ENCODE measurements at regions not wholly inside any gene's neighbourhood (a gene's known extent, or its start where the extent isn't known, plus 50 kb on each side); places are given as distances from the start of the nearest gene placed in this dataset.

GRCh38 chr18:27695503-27695902 is 481.4 kb downstream of the CDH2 start:
- no peak for DNase-seq (ENCODE audit: extremely low spot score)
- Histone ChIP-seq H3K4me3 (no peak overlapping the region), H3K27me3 (no peaks in the 10 kb centered on the region), H3K9me3 (no peaks in the 10 kb centered on the region), H3K4me1 (no peaks in the 10 kb centered on the region), H3K36me3 (no peaks in the 10 kb centered on the region), H3K27ac (replicated peaks in 1 of 4) (no peak overlapping the region)
- intact Hi-C loops (cut with DNase I): no loop called here
- 70% methylated on average over 4 of the region's 4 CpGs for WGBS
- TF ChIP-seq POLR2AphosphoS5 (IDR thresholded peaks at IDR 0.05): no peak
- no peak for TF ChIP-seq POLR2A (IDR thresholded peaks at IDR 0.05; ENCODE audit: low read depth)
- no peak for TF ChIP-seq CTCF (IDR thresholded peaks at IDR 0.05)
- no peak for TF ChIP-seq EP300 (IDR thresholded peaks at IDR 0.05)

GRCh38 chr18:27695052-27695451 is 481.9 kb downstream of the CDH2 start:
- intact Hi-C loops (cut with DNase I): no loop called here
- no peaks in the 10 kb centered on the region for H3K4me1 ChIP-seq

GRCh38 chr18:27688581-27688980 is 488.3 kb downstream of the CDH2 start:
- Histone ChIP-seq H3K27ac (replicated peaks in 1 of 4) (no peak overlapping the region), H3K36me3 (no peaks in the 10 kb centered on the region), H3K4me3 (no peak overlapping the region), H3K27me3 (no peaks in the 10 kb centered on the region), H3K4me1 (no peaks in the 10 kb centered on the region), H3K9me3 (peaks cover 0 to 7% (median 0%) of the 10 kb centered on the region in 4 donors)
- no peak for DNase-seq (ENCODE audit: extremely low spot score)
- TF ChIP-seq POLR2AphosphoS5 (IDR thresholded peaks at IDR 0.05) (no peak), EP300 (IDR thresholded peaks at IDR 0.05) (no peak), POLR2A (IDR thresholded peaks at IDR 0.05; ENCODE audit: low read depth) (no peak), CTCF (IDR thresholded peaks at IDR 0.05) (no peak)
- intact Hi-C loops (cut with DNase I): no loop called here
- WGBS: 88% methylated on average over 1 of the region's 1 CpG

More at GRCh38 chr18:27695052-27695451, 481.9 kb downstream of the CDH2 start:
- no peaks in the 10 kb centered on the region for H3K36me3 ChIP-seq
- no peak for DNase-seq (ENCODE audit: extremely low spot score)
- no peaks in the 10 kb centered on the region for H3K9me3 ChIP-seq
- 90% methylated on average over 7 of the region's 7 CpGs for WGBS
- H3K27me3 ChIP-seq: no peaks in the 10 kb centered on the region
- no peak overlapping the region for H3K27ac ChIP-seq (replicated peaks in 1 of 4)
- TF ChIP-seq EP300 (IDR thresholded peaks at IDR 0.05) (no peak), POLR2A (IDR thresholded peaks at IDR 0.05; ENCODE audit: low read depth) (no peak), POLR2AphosphoS5 (IDR thresholded peaks at IDR 0.05) (no peak), CTCF (IDR thresholded peaks at IDR 0.05) (no peak)
- no peak overlapping the region for H3K4me3 ChIP-seq

- H3K4me1 ChIP-seq: no peaks in the 10 kb centered on the region
- H3K27ac ChIP-seq (replicated peaks in 1 of 4): no peak overlapping the region
- H3K9me3 ChIP-seq: peaks cover 0 to 7% (median 0%) of the 10 kb centered on the region in 4 donors
- H3K4me3 ChIP-seq: no peak overlapping the region
- no peaks in the 10 kb centered on the region for H3K36me3 ChIP-seq
- H3K27me3 ChIP-seq: no peaks in the 10 kb centered on the region
- intact Hi-C loops (cut with DNase I): no loop called here
- TF ChIP-seq EP300 (IDR thresholded peaks at IDR 0.05) (no peak), POLR2AphosphoS5 (IDR thresholded peaks at IDR 0.05) (no peak), CTCF (IDR thresholded peaks at IDR 0.05) (no peak), POLR2A (IDR thresholded peaks at IDR 0.05; ENCODE audit: low read depth) (no peak)
- no peak for DNase-seq (ENCODE audit: extremely low spot score)
Measured at GRCh38 chr18:27687351-27687979, 489.5 kb downstream of the CDH2 start.

Data from esophagus muscularis mucosa (tissue), 4 donors.